ENCODE measurements at regions not wholly inside any gene's neighbourhood (a gene's known extent, or its start where the extent isn't known, plus 50 kb on each side); places are given as distances from the start of the nearest gene placed in this dataset.

DNA sequence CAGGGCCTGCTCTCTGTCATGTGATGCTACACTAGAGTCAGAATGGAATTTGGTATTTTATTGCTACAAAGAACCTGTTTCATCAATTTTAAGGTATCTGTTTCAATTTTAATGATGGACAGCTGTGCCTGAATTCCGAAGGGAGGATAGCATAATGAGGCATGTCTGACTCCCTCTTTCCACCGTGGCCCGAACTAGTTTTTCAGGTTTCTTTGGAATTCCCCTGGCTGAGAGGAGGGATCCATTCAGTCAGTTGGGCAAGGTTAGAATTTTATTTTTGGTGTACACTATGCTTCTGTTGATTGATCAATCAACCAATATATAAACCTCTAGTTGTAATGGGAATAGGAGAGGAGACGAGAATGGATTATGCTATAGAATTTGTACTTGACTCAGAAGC lies 761.8 kb downstream of the FAM133A start:
- Histone ChIP-seq H3K27ac (no peak overlapping the region), H3K9me3 (no peaks in the 10 kb centered on the region), H3K4me1 (no peaks in the 10 kb centered on the region), H3K4me3 (no peak overlapping the region), H3K36me3 (ENCODE audit: insufficient read depth in 1 of 2, low read depth in 1 of 2) (no peaks in the 10 kb centered on the region), H3K27me3 (ENCODE audit: insufficient read depth in 3 of 3, low read length in 2 of 3) (no peaks in the 10 kb centered on the region)
- TF ChIP-seq, protein P1, sequence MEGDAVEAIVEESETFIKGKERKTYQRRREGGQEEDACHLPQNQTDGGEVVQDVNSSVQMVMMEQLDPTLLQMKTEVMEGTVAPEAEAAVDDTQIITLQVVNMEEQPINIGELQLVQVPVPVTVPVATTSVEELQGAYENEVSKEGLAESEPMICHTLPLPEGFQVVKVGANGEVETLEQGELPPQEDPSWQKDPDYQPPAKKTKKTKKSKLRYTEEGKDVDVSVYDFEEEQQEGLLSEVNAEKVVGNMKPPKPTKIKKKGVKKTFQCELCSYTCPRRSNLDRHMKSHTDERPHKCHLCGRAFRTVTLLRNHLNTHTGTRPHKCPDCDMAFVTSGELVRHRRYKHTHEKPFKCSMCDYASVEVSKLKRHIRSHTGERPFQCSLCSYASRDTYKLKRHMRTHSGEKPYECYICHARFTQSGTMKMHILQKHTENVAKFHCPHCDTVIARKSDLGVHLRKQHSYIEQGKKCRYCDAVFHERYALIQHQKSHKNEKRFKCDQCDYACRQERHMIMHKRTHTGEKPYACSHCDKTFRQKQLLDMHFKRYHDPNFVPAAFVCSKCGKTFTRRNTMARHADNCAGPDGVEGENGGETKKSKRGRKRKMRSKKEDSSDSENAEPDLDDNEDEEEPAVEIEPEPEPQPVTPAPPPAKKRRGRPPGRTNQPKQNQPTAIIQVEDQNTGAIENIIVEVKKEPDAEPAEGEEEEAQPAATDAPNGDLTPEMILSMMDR (IDR thresholded peaks at IDR 0.05), result no peak
- WGBS, 3 donors, result 50 to 66% (median 64%) methylated on average over 4 of the region's 4 CpGs
- intact Hi-C loops (cut with DNase I), result no loop called here
- DNase-seq, result no peak
- no peak for ATAC-seq

DNA sequence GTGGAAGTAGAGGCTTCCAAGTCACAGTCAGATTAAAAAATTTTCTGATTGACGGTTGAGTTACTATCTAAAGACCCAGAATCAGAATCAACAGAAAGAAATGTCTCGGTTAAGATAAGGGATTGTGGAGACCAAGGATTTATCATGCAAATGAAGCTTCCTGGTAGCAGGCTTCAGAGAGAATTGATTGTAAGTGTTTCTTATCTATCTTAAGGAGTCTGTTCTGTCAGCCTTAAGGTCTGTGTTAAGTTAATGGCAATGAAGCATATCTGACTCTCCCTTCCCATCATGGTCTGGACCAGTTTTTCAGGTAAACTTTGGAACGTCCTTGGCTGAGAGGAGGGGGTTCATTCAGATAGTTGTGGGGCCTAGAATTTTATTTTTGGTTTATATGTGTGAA lies 780.2 kb downstream of the FAM133A start:
- intact Hi-C loops (cut with DNase I), result no loop called here

DNA sequence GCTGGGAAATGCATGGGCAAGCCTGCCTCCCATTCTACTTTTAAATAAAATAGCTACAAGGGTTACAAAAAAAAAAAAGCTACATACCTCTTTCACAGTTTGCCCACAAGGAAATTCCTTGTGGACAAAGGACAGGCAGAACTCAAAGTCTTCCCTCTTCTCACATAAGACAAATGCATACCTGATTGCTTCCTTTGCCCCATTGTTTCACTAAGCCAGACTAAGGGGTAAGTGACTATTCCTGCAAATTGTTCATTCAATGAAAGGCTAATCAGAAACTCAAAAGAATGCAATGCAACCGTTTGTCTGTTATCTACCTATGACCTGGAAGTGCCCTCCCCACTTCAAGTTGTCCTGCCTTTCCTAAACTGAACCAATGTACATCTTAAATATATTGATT lies 780.6 kb downstream of the FAM133A start:
- Histone ChIP-seq H3K36me3 (ENCODE audit: insufficient read depth in 1 of 2, low read depth in 1 of 2) (no peaks in the 10 kb centered on the region), H3K27ac (no peak overlapping the region), H3K4me1 (no peaks in the 10 kb centered on the region), H3K4me3 (no peak overlapping the region), H3K27me3 (ENCODE audit: insufficient read depth in 3 of 3, low read length in 2 of 3) (no peaks in the 10 kb centered on the region), H3K9me3 (no peaks in the 10 kb centered on the region)
- no peak for DNase-seq
- WGBS, 3 donors, result 0 to 9% (median 7%) methylated on average over 1 of the region's 1 CpG
- intact Hi-C loops (cut with DNase I), result no loop called here
- no peak for ATAC-seq
- TF ChIP-seq, protein P1 (IDR thresholded peaks at IDR 0.05), result no peak

More for the DNA sequence above, 780.2 kb downstream of the FAM133A start:
- H3K36me3 ChIP-seq (ENCODE audit: insufficient read depth in 1 of 2, low read depth in 1 of 2), result no peaks in the 10 kb centered on the region
- no peak overlapping the region for H3K27ac ChIP-seq
- H3K9me3 ChIP-seq, result no peaks in the 10 kb centered on the region
- H3K4me3 ChIP-seq, result no peak overlapping the region
- TF ChIP-seq, protein P1 (IDR thresholded peaks at IDR 0.05), result no peak
- H3K27me3 ChIP-seq (ENCODE audit: insufficient read depth in 3 of 3, low read length in 2 of 3), result no peaks in the 10 kb centered on the region
- DNase-seq, result no peak
- H3K4me1 ChIP-seq, result no peaks in the 10 kb centered on the region
- ATAC-seq, result no peak
- WGBS, 3 donors, result 44 to 60% (median 58%) methylated on average over 3 of the region's 3 CpGs

DNA sequence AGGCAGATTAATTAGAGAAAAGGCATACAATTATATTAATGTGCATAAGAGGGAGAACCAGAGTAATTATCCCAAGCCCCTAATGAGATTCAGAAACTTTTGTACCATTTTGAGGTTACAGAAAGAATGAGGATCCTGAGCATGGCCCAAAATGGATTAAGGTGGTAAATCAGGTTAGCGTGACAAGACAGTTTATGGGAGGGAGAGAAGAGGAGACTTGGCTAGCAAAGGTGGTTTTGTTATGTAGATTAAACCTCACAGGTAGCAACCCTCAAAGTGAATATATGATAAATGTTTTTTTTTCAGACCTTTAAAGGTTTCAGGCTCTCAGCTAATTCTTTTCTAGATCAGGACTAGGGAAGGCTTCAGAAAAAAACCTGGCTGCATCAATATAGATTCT lies 781.8 kb downstream of the FAM133A start:
- DNase-seq (no peak), ATAC-seq (no peak)
- 52 to 85% (median 65%) methylated on average over 1 of the region's 1 CpG for WGBS, 3 donors
- no peaks in the 10 kb centered on the region for H3K9me3 ChIP-seq
- TF ChIP-seq, protein P1 (IDR thresholded peaks at IDR 0.05), result no peak
- no peak overlapping the region for H3K4me3 ChIP-seq
- intact Hi-C loops (cut with DNase I), result no loop called here
- no peaks in the 10 kb centered on the region for H3K4me1 ChIP-seq
- H3K27me3 ChIP-seq (ENCODE audit: insufficient read depth in 3 of 3, low read length in 2 of 3), result no peaks in the 10 kb centered on the region
- H3K27ac ChIP-seq, result no peak overlapping the region
- no peaks in the 10 kb centered on the region for H3K36me3 ChIP-seq (ENCODE audit: insufficient read depth in 1 of 2, low read depth in 1 of 2)

DNA sequence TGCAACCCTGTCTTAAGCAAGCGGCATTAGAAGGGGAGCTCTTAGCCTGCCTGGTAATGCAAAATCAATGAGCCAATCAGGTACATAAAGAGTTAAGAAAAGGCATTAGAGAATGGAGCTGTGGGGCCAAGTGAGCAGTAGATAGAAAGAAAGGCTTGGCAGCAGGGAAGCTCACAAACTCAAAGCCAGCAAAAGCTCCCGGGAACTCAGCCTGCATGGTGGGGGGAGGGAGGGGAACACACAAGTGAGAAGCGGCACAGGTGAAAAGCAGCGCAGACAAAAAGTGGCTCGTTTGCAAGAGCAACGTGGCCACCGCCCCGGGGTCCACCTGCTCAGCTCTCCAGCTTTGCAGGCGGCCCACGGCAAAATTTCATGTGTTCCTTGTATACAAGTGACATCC lies 818.5 kb downstream of the FAM133A start:
- H3K9me3 ChIP-seq, result no peaks in the 10 kb centered on the region
- 13 to 36% (median 16%) methylated on average over 8 to 10 of the region's 10 CpGs for WGBS, 3 donors
- DNase-seq, result no peak
- no peak overlapping the region for H3K27ac ChIP-seq
- H3K36me3 ChIP-seq (ENCODE audit: insufficient read depth in 1 of 2, low read depth in 1 of 2), result no peaks in the 10 kb centered on the region
- no peaks in the 10 kb centered on the region for H3K4me1 ChIP-seq
- TF ChIP-seq, protein P1 (IDR thresholded peaks at IDR 0.05), result no peak
- ATAC-seq, result no peak
- no peaks in the 10 kb centered on the region for H3K27me3 ChIP-seq (ENCODE audit: insufficient read depth in 3 of 3, low read length in 2 of 3)
- intact Hi-C loops (cut with DNase I), result no loop called here
- no peak overlapping the region for H3K4me3 ChIP-seq

Data from psoas muscle (tissue), 7 donors.